ENCODE measurements at regions not wholly inside any gene's neighbourhood (a gene's known extent, or its start where the extent isn't known, plus 50 kb on each side); places are given as distances from the start of the nearest gene placed in this dataset.
"Not testable (repeated sequence)": the region's sequence is repeated elsewhere in the genome, so short reads cannot be mapped to it uniquely, and the experiment has no call there.

- no peak for DNase-seq
These were observed 128.6 kb upstream of the WDR75 start for GRCh38 chr2:189312643-189313042.

GRCh38 chr2:189318761-189319160, 122.5 kb upstream of the WDR75 start:
- no peak for DNase-seq

GRCh38 chr2:189319424-189319823, 121.8 kb upstream of the WDR75 start:
- not testable (repeated sequence) for DNase-seq

GRCh38 chr2:189327879-189328847, 113.1 kb upstream of the WDR75 start:
- no peak for DNase-seq

- DNase-seq = no peak
These were observed 112.4 kb upstream of the WDR75 start for GRCh38 chr2:189328848-189329245.

- no peak for DNase-seq
These were observed 104.8 kb upstream of the WDR75 start for GRCh38 chr2:189336276-189336975.

- no peak for DNase-seq
These were observed 103.6 kb upstream of the WDR75 start for GRCh38 chr2:189337656-189338055.

- no peak for DNase-seq
These were observed 103.2 kb upstream of the WDR75 start for GRCh38 chr2:189338115-189338514.

- DNase-seq = no peak
These were observed 100.2 kb upstream of the WDR75 start for GRCh38 chr2:189341077-189341476.

GRCh38 chr2:189344043-189344442, 97.2 kb upstream of the WDR75 start:
- no peak for DNase-seq

GRCh38 chr2:189347540-189347939, 93.7 kb upstream of the WDR75 start:
- DNase-seq = peak in 1 of 2 donors; percentile 60

GRCh38 chr2:189348369-189348768, 92.9 kb upstream of the WDR75 start:
- DNase-seq = no peak

GRCh38 chr2:189350540-189351209, 90.6 kb upstream of the WDR75 start:
- DNase-seq = no peak

GRCh38 chr2:189351933-189352332, 89.3 kb upstream of the WDR75 start:
- not testable (repeated sequence) for DNase-seq

GRCh38 chr2:189357375-189357774, 83.9 kb upstream of the WDR75 start:
- not testable (repeated sequence) for DNase-seq

- no peak for DNase-seq
These were observed 80.4 kb upstream of the WDR75 start for GRCh38 chr2:189360861-189361260.

GRCh38 chr2:189362283-189362682, 79.0 kb upstream of the WDR75 start:
- no peak for DNase-seq

GRCh38 chr2:189363559-189363958, 77.7 kb upstream of the WDR75 start:
- DNase-seq = no peak

GRCh38 chr2:189364607-189365006, 76.7 kb upstream of the WDR75 start:
- DNase-seq = no peak

GRCh38 chr2:189366349-189366748, 74.9 kb upstream of the WDR75 start:
- DNase-seq = no peak

GRCh38 chr2:189367343-189367742, 73.9 kb upstream of the WDR75 start:
- DNase-seq = no peak

GRCh38 chr2:189369566-189369965, 71.7 kb upstream of the WDR75 start:
- no peak for DNase-seq

GRCh38 chr2:189370719-189371118, 70.6 kb upstream of the WDR75 start:
- DNase-seq = no peak
